Testis (tissue), 2 donors: ENCODE measurements at regions not wholly inside any gene's neighbourhood (a gene's known extent, or its start where the extent isn't known, plus 50 kb on each side); places are given as distances from the start of the nearest gene placed in this dataset.

Source experiments
- DNase-seq: peaks from one replicate; pipeline ENCODE4 v3.0.0-alpha.2; 2019
- H3K27ac ChIP-seq, 2 donors: fragments of 200-600 bp; sonication (generic); one replicate each; pipeline ENCODE4 v1.5.1; 2019
- H3K27me3 ChIP-seq: fragments of 200-600 bp; sonication (generic); one replicate; pipeline ENCODE4 v1.5.1; 2019
- H3K36me3 ChIP-seq: fragments of 200-600 bp; sonication (generic); one replicate; pipeline ENCODE4 v1.5.1; 2017; ENCODE audit warnings: low read depth; ENCODE audit errors: missing control alignments
- H3K4me1 ChIP-seq: fragments of 200-600 bp; sonication (generic); one replicate; pipeline ENCODE4 v1.5.1; 2019
- H3K4me3 ChIP-seq, 2 donors: fragments of 200-600 bp; sonication (generic); one replicate each; pipeline ENCODE4 v1.5.1; 2017 to 2019
- H3K9me3 ChIP-seq: fragments of 200-600 bp; sonication (generic); one replicate; pipeline ENCODE4 v1.5.1; 2017
- CTCF ChIP-seq, 3 experiments: fragments of 450-650 bp in 2 of 3; fragments of 200-600 bp in 1 of 3; sonication (generic) in 1 of 3; IDR thresholded peaks; one replicate each; pipeline ENCODE4 v1.5.1; 2016 to 2019; ENCODE audit warnings: antibody characterized with exemption in 3 of 3, mild to moderate bottlenecking in 2 of 3, moderate library complexity in 1 of 3
- POLR2A ChIP-seq: fragments of 450-650 bp; IDR thresholded peaks from one replicate; pipeline ENCODE4 v1.6.1; 2017; ENCODE audit warnings: antibody characterized with exemption, mild to moderate bottlenecking, moderate library complexity
- WGBS, 2 donors: methylation state at CpG; one replicate each; pipeline ENCODE4 v1.1.5; 2018; 5-methylcytosine and 5-hydroxymethylcytosine counted together
- intact Hi-C: fragments of 100-400 bp; cut with DNase I; formaldehyde crosslinking; loops from one replicate; pipeline ENCODE4 v1.15.1; 2023; ENCODE audit warnings: low total_unique reads
- microRNA-seq, 2 donors: library from miRNA; unstranded; fragments of <30 nt; microRNA quantifications; one replicate each; pipeline ENCODE4, GENCODE V29; 2016; ENCODE audit warnings: borderline number of aligned reads in 2 of 2, borderline replicate concordance in 1 of 2
- small RNA-seq, 2 donors: library from RNA; depleted of rRNA; stranded (forward); fragments of <200 nt; gene quantifications; one replicate each; pipeline ENCODE3, GENCODE V24; 2016

- no peak for TF ChIP-seq CTCF (IDR thresholded peaks at IDR 0.05)
- no peak for TF ChIP-seq POLR2A
- no peaks in the 10 kb centered on the region for H3K4me1 ChIP-seq
- DNase-seq, result no peak
- no peak overlapping the region for H3K4me3 ChIP-seq
- no peaks in the 10 kb centered on the region for H3K36me3 ChIP-seq
- WGBS, 2 donors, result 94% methylated on average over 2 of the region's 2 CpGs
- no peaks in the 10 kb centered on the region for H3K9me3 ChIP-seq
- H3K27me3 ChIP-seq, result no peaks in the 10 kb centered on the region
- intact Hi-C loops, result no loop called here
- no peak overlapping the region for H3K27ac ChIP-seq
Observed at GRCh38 chr13:44322928-44323327, 50.7 kb upstream of the SERP2 start.

- H3K9me3 ChIP-seq, result no peaks in the 10 kb centered on the region
- no peaks in the 10 kb centered on the region for H3K36me3 ChIP-seq
- DNase-seq, result no peak
- H3K4me1 ChIP-seq, result no peaks in the 10 kb centered on the region
- intact Hi-C loops, result no loop called here
- H3K4me3 ChIP-seq, result no peak overlapping the region
- TF ChIP-seq POLR2A, result no peak
- TF ChIP-seq CTCF (IDR thresholded peaks at IDR 0.05), result no peak
- no peaks in the 10 kb centered on the region for H3K27me3 ChIP-seq
- 97 to 100% methylated on average over 1 of the region's 1 CpG for WGBS, 2 donors
- H3K27ac ChIP-seq, result no peak overlapping the region
Observed at GRCh38 chr13:44323754-44324153, 49.9 kb upstream of the SERP2 start.

Small RNA genes lying in the stretch of these regions (microRNA-seq; reads per million reads assigned to microRNA genes)
- gene MIR8079, result 0 reads per million in 2 donors

Small RNA genes lying in the stretch of these regions (small RNA-seq; reads per million reads assigned to genes)
- gene MIR8079, result 0 reads per million in 2 donors
